NCI-H2227 treated with DMSO at 0.1 percent for 48 hours (cell line): ENCODE measurements at regions not wholly inside any gene's neighbourhood (a gene's known extent, or its start where the extent isn't known, plus 50 kb on each side); places are given as distances from the start of the nearest gene placed in this dataset.

ENCODE experiments used
- DNase-seq: peaks from one replicate; lab custom pipeline; 2025; lab: John Stamatoyannopoulos, UW

- DNase-seq = peak; percentile 34
Observed at GRCh38 chr20:6492271-6493055, 275.0 kb upstream of the BMP2 start.

- no peak for DNase-seq
Observed at GRCh38 chr20:6490849-6491248, 276.6 kb upstream of the BMP2 start.

- DNase-seq = peak; percentile 76
Observed at GRCh38 chr20:6489361-6490171, 277.9 kb upstream of the BMP2 start.

- DNase-seq = no peak
Observed at GRCh38 chr20:6485351-6485750, 282.1 kb upstream of the BMP2 start.

GRCh38 chr20:6483727-6484126, 283.8 kb upstream of the BMP2 start:
- no peak for DNase-seq

- no peak for DNase-seq
Observed at GRCh38 chr20:6482486-6482885, 285.0 kb upstream of the BMP2 start.

- no peak for DNase-seq
Observed at GRCh38 chr20:6480328-6481200, 286.9 kb upstream of the BMP2 start.

GRCh38 chr20:6473197-6473596, 294.3 kb upstream of the BMP2 start:
- DNase-seq = peak; percentile 33

- no peak for DNase-seq
Observed at GRCh38 chr20:6471871-6472270, 295.6 kb upstream of the BMP2 start.

- no peak for DNase-seq
Observed at GRCh38 chr20:6471110-6471647, 296.3 kb upstream of the BMP2 start.

- DNase-seq = no peak
Observed at GRCh38 chr20:6469695-6470094, 297.8 kb upstream of the BMP2 start.

- no peak for DNase-seq
Observed at GRCh38 chr20:6468423-6469116, 298.9 kb upstream of the BMP2 start.

GRCh38 chr20:6467562-6467961, 299.9 kb upstream of the BMP2 start:
- DNase-seq = no peak

- DNase-seq = no peak
Observed at GRCh38 chr20:6466075-6466810, 301.2 kb upstream of the BMP2 start.

GRCh38 chr20:6450841-6451240, 316.6 kb upstream of the BMP2 start:
- no peak for DNase-seq

GRCh38 chr20:6440443-6440799, 317.6 kb upstream of the FERMT1 start:
- DNase-seq = no peak

GRCh38 chr20:6439737-6440442, 317.1 kb upstream of the FERMT1 start:
- no peak for DNase-seq

GRCh38 chr20:6434131-6434530, 311.3 kb upstream of the FERMT1 start:
- DNase-seq = no peak

GRCh38 chr20:6430381-6430780, 307.6 kb upstream of the FERMT1 start:
- no peak for DNase-seq

GRCh38 chr20:6426287-6426891, 303.6 kb upstream of the FERMT1 start:
- no peak for DNase-seq
